Cerebellar nuclear complex (tissue), 1 donor: ENCODE measurements at regions not wholly inside any gene's neighbourhood (a gene's known extent, or its start where the extent isn't known, plus 50 kb on each side); places are given as distances from the start of the nearest gene placed in this dataset.
"Not testable (repeated sequence)": the region's sequence is repeated elsewhere in the genome, so short reads cannot be mapped to it uniquely, and the experiment has no call there.

Source experiments
- DNase-seq, 2 experiments: peaks; one replicate each; lab custom pipeline; 2025; lab: John Stamatoyannopoulos, UW

GRCh38 chr1:96508233-96508632 is 213.4 kb upstream of the PTBP2 start:
- DNase-seq = no peak

- DNase-seq = no peak
These were observed 212.2 kb upstream of the PTBP2 start for GRCh38 chr1:96509339-96509738.

GRCh38 chr1:96509951-96510350 is 211.6 kb upstream of the PTBP2 start:
- no peak for DNase-seq

GRCh38 chr1:96510391-96510790 is 211.2 kb upstream of the PTBP2 start:
- no peak for DNase-seq

- DNase-seq = no peak
These were observed 210.7 kb upstream of the PTBP2 start for GRCh38 chr1:96510911-96511310.

- no peak for DNase-seq
These were observed 208.4 kb upstream of the PTBP2 start for GRCh38 chr1:96513136-96513535.

GRCh38 chr1:96515430-96515829 is 206.2 kb upstream of the PTBP2 start:
- DNase-seq = no peak

GRCh38 chr1:96515925-96516324 is 205.7 kb upstream of the PTBP2 start:
- DNase-seq = no peak

- no peak for DNase-seq
These were observed 201.6 kb upstream of the PTBP2 start for GRCh38 chr1:96519851-96520578.

GRCh38 chr1:96520579-96520947 is 201.0 kb upstream of the PTBP2 start:
- no peak for DNase-seq

- no peak for DNase-seq
These were observed 200.6 kb upstream of the PTBP2 start for GRCh38 chr1:96521010-96521409.

GRCh38 chr1:96521994-96522760 is 199.4 kb upstream of the PTBP2 start:
- DNase-seq = no peak

- DNase-seq = no peak
These were observed 198.7 kb upstream of the PTBP2 start for GRCh38 chr1:96522927-96523326.

- DNase-seq = no peak
These were observed 197.5 kb upstream of the PTBP2 start for GRCh38 chr1:96524100-96524499.

GRCh38 chr1:96525657-96526557 is 195.7 kb upstream of the PTBP2 start:
- no peak for DNase-seq

- DNase-seq = not testable (repeated sequence)
These were observed 192.9 kb upstream of the PTBP2 start for GRCh38 chr1:96528672-96529071.

- no peak for DNase-seq
These were observed 187.8 kb upstream of the PTBP2 start for GRCh38 chr1:96533820-96534219.

GRCh38 chr1:96536581-96536980 is 185.0 kb upstream of the PTBP2 start:
- no peak for DNase-seq

GRCh38 chr1:96538111-96538641 is 183.4 kb upstream of the PTBP2 start:
- no peak for DNase-seq

- DNase-seq = no peak
These were observed 182.7 kb upstream of the PTBP2 start for GRCh38 chr1:96538883-96539282.

GRCh38 chr1:96541491-96541890 is 180.1 kb upstream of the PTBP2 start:
- no peak for DNase-seq
